H9 (cell line): ENCODE measurements at regions not wholly inside any gene's neighbourhood (a gene's known extent, or its start where the extent isn't known, plus 50 kb on each side); places are given as distances from the start of the nearest gene placed in this dataset.

ENCODE experiments used
- DNase-seq: peaks from one replicate; pipeline ENCODE4 v3.0.0-alpha.2; 2017
- H2AFZ ChIP-seq: one replicate; pipeline ENCODE4 v1.6.1; 2013; ENCODE audit warnings: mild to moderate bottlenecking, low read length, control low read depth, moderate library complexity
- H2AK5ac ChIP-seq: 2 replicates; pipeline ENCODE4 v1.6.1; 2013; ENCODE audit warnings: low read length, control low read depth, mixed read lengths; ENCODE audit not compliant: insufficient read length
- H2BK120ac ChIP-seq: one replicate; pipeline ENCODE4 v1.6.1; 2013; ENCODE audit warnings: low read depth, mild to moderate bottlenecking, low read length, control low read depth, inconsistent platforms; ENCODE audit not compliant: poor library complexity, severe bottlenecking
- H2BK12ac ChIP-seq: 2 replicates; pipeline ENCODE4 v1.6.1; 2013; ENCODE audit warnings: low read length, control low read depth, mixed read lengths, low read depth; ENCODE audit not compliant: insufficient read length
- H2BK15ac ChIP-seq: 2 replicates; pipeline ENCODE4 v1.6.1; 2013; ENCODE audit warnings: low read depth, low read length, control low read depth
- H2BK20ac ChIP-seq: one replicate; pipeline ENCODE4 v1.6.1; 2013; ENCODE audit warnings: low read depth, mild to moderate bottlenecking, low read length, control low read depth, inconsistent platforms; ENCODE audit not compliant: poor library complexity, severe bottlenecking
- H2BK5ac ChIP-seq: 2 replicates; pipeline ENCODE4 v1.6.1; 2013; ENCODE audit warnings: low read length, control low read depth, mixed read lengths; ENCODE audit not compliant: insufficient read length
- H3K14ac ChIP-seq: 2 replicates; pipeline ENCODE4 v1.6.1; 2013; ENCODE audit warnings: low read length, control low read depth; ENCODE audit not compliant: insufficient read depth
- H3K18ac ChIP-seq: 2 replicates; pipeline ENCODE4 v1.6.1; 2013; ENCODE audit warnings: low read depth, mild to moderate bottlenecking, mixed read lengths, low read length, control low read depth; ENCODE audit not compliant: insufficient read length
- H3K23ac ChIP-seq: 2 replicates; pipeline ENCODE4 v1.6.1; 2013; ENCODE audit warnings: low read length, control low read depth, mixed read lengths, low read depth; ENCODE audit not compliant: insufficient read length
- H3K23me2 ChIP-seq: 2 replicates; pipeline ENCODE4 v1.6.1; 2013; ENCODE audit warnings: low read depth, mild to moderate bottlenecking, mixed read lengths, low read length, control low read depth; ENCODE audit not compliant: insufficient read length, poor library complexity, severe bottlenecking
- H3K27ac ChIP-seq: 2 replicates; pipeline ENCODE4 v1.5.1; 2013; ENCODE audit warnings: low read length, control low read depth, mixed read lengths, low read depth; ENCODE audit not compliant: insufficient read length
- H3K27me3 ChIP-seq: 2 replicates; pipeline ENCODE4 v1.6.1; 2013; ENCODE audit warnings: low read length, control low read depth, inconsistent platforms; ENCODE audit not compliant: insufficient read depth
- H3K4ac ChIP-seq: 2 replicates; pipeline ENCODE4 v1.6.1; 2013; ENCODE audit warnings: low read depth, mild to moderate bottlenecking, control low read depth, inconsistent platforms, low read length, moderate library complexity
- H3K4me1 ChIP-seq: 2 replicates; pipeline ENCODE4 v1.6.1; 2013; ENCODE audit warnings: low read length, control low read depth, inconsistent platforms; ENCODE audit not compliant: insufficient read depth
- H3K4me2 ChIP-seq: 2 replicates; pipeline ENCODE4 v1.6.1; 2013; ENCODE audit warnings: low read length, control low read depth, mixed read lengths; ENCODE audit not compliant: insufficient read length, insufficient read depth
- H3K56ac ChIP-seq: 2 replicates; pipeline ENCODE4 v1.6.1; 2013; ENCODE audit warnings: low read depth, mild to moderate bottlenecking, mixed read lengths, low read length, control low read depth; ENCODE audit not compliant: insufficient read length
- H3K79me1 ChIP-seq: 2 replicates; pipeline ENCODE4 v1.6.1; 2013; ENCODE audit warnings: low read depth, mild to moderate bottlenecking, moderate library complexity, low read length, control low read depth, inconsistent platforms; ENCODE audit not compliant: insufficient read depth, poor library complexity, severe bottlenecking
- H3K79me2 ChIP-seq: 2 replicates; pipeline ENCODE4 v1.6.1; 2013; ENCODE audit warnings: low read length, control low read depth, inconsistent platforms; ENCODE audit not compliant: insufficient read depth
- H3K9ac ChIP-seq: 2 replicates; pipeline ENCODE4 v1.6.1; 2013; ENCODE audit warnings: low read length, control low read depth, mixed read lengths; ENCODE audit not compliant: insufficient read length; ENCODE audit errors: extremely low read depth
- H3K9me3 ChIP-seq: one replicate; pipeline ENCODE4 v1.6.1; 2013; ENCODE audit warnings: low read depth, low read length, inconsistent platforms; ENCODE audit not compliant: control insufficient read depth
- H3T11ph ChIP-seq: one replicate; pipeline ENCODE4 v1.6.1; 2013; ENCODE audit warnings: mild to moderate bottlenecking, low read length, control low read depth, inconsistent platforms
- H4K20me1 ChIP-seq: one replicate; pipeline ENCODE4 v1.6.1; 2013; ENCODE audit not compliant: control insufficient read depth, insufficient read length, insufficient read depth
- H4K5ac ChIP-seq: 2 replicates; pipeline ENCODE4 v1.6.1; 2013; ENCODE audit warnings: low read depth, mild to moderate bottlenecking, mixed read lengths, low read length, control low read depth; ENCODE audit not compliant: insufficient read length
- H4K8ac ChIP-seq: replicated peaks from 2 replicates; pipeline ENCODE4 v1.6.1; 2013; ENCODE audit warnings: low read length, control low read depth, mixed read lengths, low read depth; ENCODE audit not compliant: insufficient read length
- H4K91ac ChIP-seq: 2 replicates; pipeline ENCODE4 v1.6.1; 2013; ENCODE audit warnings: low read depth, mild to moderate bottlenecking, moderate library complexity, mixed read lengths, low read length, control low read depth; ENCODE audit not compliant: insufficient read length
- H3K27ac Mint-ChIP-seq, 3 experiments: 2 replicates in 2 of 3; 3 replicates in 1 of 3; pipeline ENCODE4 v1.8.0; 2020 to 2021; ENCODE audit warnings: mixed read lengths in 3 of 3, mild to moderate bottlenecking in 1 of 3, moderate library complexity in 1 of 3
- H3K27me3 Mint-ChIP-seq: 2 replicates; pipeline ENCODE4 v1.8.0; 2021; ENCODE audit warnings: low read depth, mild to moderate bottlenecking, moderate library complexity, mixed read lengths
- H3K36me3 Mint-ChIP-seq, 3 experiments: 2 replicates in 2 of 3; 3 replicates in 1 of 3; pipeline ENCODE4 v1.8.0; 2020 to 2021; ENCODE audit warnings: low read depth in 3 of 3, mixed read lengths in 3 of 3; ENCODE audit not compliant: insufficient read depth in 1 of 3
- H3K4me1 Mint-ChIP-seq, 2 experiments: 2 replicates each; pipeline ENCODE4 v1.8.0; 2020; ENCODE audit warnings: mixed read lengths in 2 of 2
- H3K4me3 Mint-ChIP-seq, 2 experiments: 2 replicates in 1 of 2; 3 replicates in 1 of 2; pipeline ENCODE4 v1.8.0; 2020 to 2021; ENCODE audit warnings: mild to moderate bottlenecking in 2 of 2, mixed read lengths in 2 of 2, moderate library complexity in 1 of 2
- H3K9me3 Mint-ChIP-seq, 2 experiments: 2 replicates in 1 of 2; 3 replicates in 1 of 2; pipeline ENCODE4 v1.8.0; 2020; ENCODE audit warnings: mild to moderate bottlenecking in 2 of 2, mixed read lengths in 2 of 2, moderate library complexity in 1 of 2
- CTCF ChIP-seq: fragments of 200-600 bp; sonication (generic); conservative IDR thresholded peaks from 3 replicates; pipeline ENCODE4 v1.8.0; 2021; ENCODE audit warnings: antibody characterized with exemption, mild to moderate bottlenecking
- WGBS: extraction: QIAGEN DNeasy Blood & Tissue Kit; methylation state at CpG from one replicate; pipeline ENCODE4 v1.1.7; 2013; ENCODE audit warnings: missing lambda C conversion rate, low lambda C conversion rate, mixed read lengths; ENCODE audit not compliant: insufficient read length; ENCODE audit errors: extremely low coverage; 5-methylcytosine and 5-hydroxymethylcytosine counted together

DNA sequence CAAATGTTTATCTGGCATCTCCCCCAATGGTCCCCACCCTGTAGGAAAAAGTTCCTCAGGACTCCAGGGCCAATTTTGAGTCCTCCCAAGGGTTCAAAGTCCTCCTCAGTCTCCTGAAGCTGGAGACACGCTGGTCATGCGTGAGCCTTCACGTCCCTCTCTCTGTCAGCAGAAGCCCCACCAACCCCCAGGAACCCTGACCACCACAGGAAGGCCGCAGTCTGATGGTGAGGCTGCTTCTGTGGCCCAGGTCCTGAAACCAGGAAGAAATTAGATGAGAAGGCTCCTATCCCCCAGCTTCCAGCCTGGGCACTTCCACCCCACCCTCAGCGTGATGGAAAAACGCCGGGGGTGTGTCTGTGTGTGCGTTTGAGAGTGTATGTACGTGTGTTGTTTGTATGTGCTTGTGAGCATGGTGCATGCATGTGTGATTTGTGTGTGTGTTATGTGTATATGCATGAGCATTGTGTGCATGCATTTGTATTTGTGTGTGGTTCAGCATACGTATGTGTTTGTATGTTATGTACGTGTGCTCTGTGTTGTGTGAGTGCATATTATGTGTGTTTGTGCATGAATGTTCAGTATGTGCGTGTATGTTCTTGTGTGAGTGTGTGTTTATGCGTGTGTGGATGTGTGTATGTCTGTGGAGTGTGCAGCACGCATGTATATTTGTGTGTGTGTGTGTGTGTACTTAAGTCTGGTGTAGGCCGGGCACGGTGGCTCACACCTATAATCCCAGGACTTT lies 92.5 kb downstream of the SIK1 start:
- Mint-ChIP-seq H3K36me3 (peaks cover 2 to 31% (median 13%) of the 10 kb centered on the region in 3 experiments), H3K27ac (no peak overlapping the region), H3K4me3 (no peak overlapping the region), H3K27me3 (peaks cover 15% of the 10 kb centered on the region), H3K9me3 (peaks cover 27 to 29% of the 10 kb centered on the region in 2 experiments), H3K4me1 (peaks cover 19 to 22% of the 10 kb centered on the region in 2 experiments)
- Histone ChIP-seq H3K14ac (no peak overlapping the region), H2BK5ac (no peak overlapping the region), H3K79me2 (no peaks in the 10 kb centered on the region), H3K18ac (no peak overlapping the region), H2AFZ (no peak overlapping the region), H3K27me3 (no peaks in the 10 kb centered on the region), H3K79me1 (no peaks in the 10 kb centered on the region), H2BK20ac (no peak overlapping the region), H3K9ac (no peak overlapping the region), H4K20me1 (peaks cover 2% of the 10 kb centered on the region), H3K4me2 (no peak overlapping the region), H3K23me2 (no peaks in the 10 kb centered on the region), H2BK12ac (no peak overlapping the region), H3K4ac (no peak overlapping the region), H2AK5ac (no peak overlapping the region), H3K4me1 (no peaks in the 10 kb centered on the region; the same call in 1 of the 2 replicates), H3K9me3 (no peaks in the 10 kb centered on the region), H3T11ph (no peak overlapping the region), H2BK15ac (no peak overlapping the region), H3K27ac (no peak overlapping the region), H4K5ac (no peak overlapping the region), H4K8ac (no peak overlapping the region), H3K23ac (no peak overlapping the region), H3K56ac (no peak overlapping the region), H4K91ac (no peak overlapping the region), H2BK120ac (no peak overlapping the region)
- no CpG with 5 or more reads among the region's 16 CpGs for WGBS
- TF ChIP-seq CTCF, result no peak
- DNase-seq, result no peak
